DMS114 treated with DMSO at 0.1 percent for 48 hours (cell line): ENCODE measurements at regions not wholly inside any gene's neighbourhood (a gene's known extent, or its start where the extent isn't known, plus 50 kb on each side); places are given as distances from the start of the nearest gene placed in this dataset.

ENCODE experiments used
- DNase-seq: peaks from one replicate; lab custom pipeline; 2025; ENCODE audit not compliant: unreplicated experiment; lab: John Stamatoyannopoulos, UW

DNA sequence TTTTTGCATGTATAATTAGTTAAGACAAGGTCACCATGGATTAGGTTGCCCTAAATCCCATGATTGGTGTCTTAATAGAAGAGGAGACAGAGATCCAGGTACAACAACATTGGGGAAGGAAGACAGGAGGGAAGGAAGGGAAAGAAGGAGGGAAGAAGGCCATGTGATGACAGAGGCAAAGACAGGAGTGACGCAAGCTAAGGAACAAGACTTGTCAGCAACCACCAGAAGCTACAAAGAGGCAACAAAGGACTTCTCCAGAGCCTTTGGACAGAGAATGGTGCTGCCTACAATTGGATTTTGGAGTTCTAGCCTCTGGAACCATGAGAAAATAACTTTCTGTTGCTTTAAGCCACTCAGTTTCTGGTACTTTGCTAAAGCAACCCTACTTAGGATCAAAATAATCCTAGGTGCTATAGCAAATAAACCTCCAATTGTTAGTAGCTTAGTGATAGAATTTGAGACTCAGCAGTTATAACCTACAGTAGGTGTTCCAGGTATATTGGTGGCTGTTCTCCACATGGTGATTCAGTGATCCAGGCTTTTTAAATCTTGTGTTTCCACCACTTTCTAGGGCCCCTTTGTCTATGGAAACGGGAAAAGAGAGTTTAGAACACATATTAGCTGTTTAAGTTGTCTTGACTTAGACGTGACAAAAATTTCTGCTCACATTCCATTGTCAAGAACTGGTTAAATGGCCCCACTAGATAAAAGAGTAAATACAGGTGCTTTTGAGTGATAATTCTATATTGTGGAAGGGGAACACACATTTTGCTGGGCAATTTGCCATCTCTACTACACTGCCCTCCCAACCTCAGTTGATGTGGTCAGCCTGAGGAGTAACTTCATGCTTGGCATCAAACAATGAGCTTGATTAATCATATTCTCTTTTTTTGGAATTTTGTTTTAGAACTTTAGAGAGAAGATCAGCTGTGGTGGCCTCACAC is 70.5 kb upstream of the SP4 start:
- no peak for DNase-seq

DNA sequence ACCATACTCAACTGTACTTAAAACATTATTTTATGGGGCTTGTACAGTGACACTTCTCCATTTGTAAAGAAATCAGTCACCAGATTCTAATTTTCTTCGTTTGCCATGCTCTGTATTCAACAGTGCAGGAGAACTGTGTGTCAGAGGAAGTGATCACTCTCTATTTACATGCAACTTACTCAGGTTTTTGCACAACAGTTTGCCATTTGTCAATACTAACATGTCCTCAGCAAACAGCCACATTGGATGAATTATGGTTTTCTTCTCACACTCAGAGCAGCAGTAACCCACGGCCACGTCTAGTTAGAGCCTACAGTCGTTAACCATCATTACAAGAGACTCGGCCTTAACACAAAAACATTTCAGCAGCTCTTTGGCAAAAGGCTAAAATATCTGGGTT is 69.2 kb upstream of the SP4 start:
- DNase-seq, result no peak

GRCh38 chr7:21359163-21359562 is 68.7 kb upstream of the SP4 start:
- DNase-seq, result no peak

DNA sequence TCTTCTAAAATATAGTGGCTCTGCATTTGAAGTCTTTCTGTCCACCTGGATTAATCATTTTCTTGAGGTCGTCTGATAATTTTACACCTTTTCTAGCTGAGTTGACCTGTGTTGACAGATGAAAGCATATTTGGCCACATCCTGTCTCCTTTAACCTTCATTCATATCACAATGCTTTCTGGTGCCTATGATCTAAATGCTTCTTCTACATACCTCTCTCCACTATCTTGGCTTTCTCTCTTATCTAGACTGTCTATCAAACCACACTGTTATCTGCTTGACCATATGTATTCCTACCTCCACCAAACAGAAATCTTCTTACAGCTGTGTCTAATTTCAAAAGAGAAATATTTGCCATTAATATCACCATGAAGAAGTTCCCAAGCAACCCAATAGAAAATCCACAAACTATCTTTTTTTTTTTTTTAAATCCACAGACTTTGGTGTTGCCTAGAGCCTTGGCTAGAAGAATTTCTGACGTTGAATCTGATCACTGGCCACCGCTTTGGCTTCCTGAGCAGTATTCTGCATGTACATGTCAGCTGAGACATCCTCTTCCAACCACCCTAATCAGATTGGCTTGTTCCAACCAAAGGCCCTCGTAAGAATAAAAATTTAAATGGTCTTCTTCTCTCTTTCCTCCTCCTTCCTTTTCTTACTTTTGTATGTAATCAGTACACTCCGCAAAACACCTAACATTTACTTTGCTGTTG is 66.3 kb upstream of the SP4 start:
- no peak for DNase-seq

DNA sequence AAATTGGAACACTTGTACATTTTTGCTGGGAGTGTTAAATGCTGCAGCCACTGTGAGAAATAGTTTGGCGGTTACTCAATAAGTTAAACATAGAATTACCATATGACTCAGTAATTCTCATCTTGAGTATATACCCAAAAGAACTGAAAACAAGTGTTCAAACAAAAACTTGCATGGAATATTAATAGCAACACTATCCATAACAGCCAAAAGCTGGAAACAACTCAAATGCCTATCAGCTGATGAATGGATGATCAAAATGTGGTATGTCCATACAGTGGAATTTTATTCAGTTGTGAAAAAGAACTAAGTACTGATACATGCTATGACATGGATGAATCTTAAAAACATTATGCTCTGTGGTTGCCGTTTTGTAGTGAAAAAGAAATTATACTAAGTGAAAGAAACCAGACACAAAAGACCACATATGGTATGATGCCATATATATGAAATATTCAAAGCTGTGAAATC is 63.0 kb upstream of the SP4 start:
- no peak for DNase-seq

DNA sequence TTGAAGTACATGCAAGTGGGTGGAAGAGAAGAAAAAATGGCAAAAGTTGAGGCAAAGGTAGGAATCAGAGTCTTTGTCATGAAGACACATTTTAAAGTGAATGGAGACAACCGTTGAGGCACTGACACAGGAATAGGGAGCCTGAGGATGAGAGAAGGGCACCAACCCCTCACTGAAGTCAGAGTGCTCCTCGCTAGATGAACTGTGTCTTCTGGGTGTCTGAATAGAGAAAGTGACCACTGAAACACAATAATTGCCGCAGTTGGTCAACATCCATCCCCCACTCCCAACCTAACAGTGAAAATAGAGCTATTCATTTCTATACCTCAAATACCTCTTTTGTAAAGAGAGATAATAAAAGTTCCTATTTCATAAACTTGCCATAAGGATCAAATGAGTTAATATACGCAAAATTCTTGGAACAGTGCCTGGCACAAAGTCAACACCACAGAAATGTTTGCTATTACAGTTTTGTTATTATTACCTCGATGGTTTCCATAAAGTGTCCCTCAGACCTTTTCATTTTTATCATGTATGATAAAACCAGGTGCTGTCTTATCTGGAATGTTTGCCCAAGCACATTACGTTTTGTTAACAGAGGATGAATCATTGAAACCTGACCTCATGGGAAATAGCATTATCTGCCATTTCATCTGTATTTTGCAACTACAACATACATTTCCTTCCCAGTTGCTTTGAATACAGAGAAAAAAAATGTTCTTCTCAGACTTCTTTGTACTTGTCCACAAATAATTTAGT is 61.8 kb upstream of the SP4 start:
- DNase-seq, result no peak

DNA sequence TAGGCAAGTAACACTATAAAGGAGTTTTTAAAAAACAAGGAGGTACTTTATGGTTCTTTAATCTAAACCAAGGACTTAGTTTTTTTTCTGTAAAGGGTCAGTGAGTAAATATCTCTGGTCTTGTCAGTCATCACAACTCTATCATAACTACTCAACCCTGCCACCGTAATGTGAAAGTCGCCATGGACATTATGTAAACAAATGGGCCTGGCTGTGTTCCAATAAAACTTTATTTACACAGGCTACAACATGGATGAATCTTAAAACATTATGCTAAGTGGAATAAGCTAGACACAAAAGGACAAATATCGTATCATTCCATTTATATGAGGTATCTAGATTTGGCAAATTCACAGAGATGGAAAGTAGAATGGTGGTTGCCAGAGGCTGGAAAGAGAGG is 60.8 kb upstream of the SP4 start:
- no peak for DNase-seq

- DNase-seq, result no peak
Observed at GRCh38 chr7:21367537-21367936, 60.3 kb upstream of the SP4 start.

DNA sequence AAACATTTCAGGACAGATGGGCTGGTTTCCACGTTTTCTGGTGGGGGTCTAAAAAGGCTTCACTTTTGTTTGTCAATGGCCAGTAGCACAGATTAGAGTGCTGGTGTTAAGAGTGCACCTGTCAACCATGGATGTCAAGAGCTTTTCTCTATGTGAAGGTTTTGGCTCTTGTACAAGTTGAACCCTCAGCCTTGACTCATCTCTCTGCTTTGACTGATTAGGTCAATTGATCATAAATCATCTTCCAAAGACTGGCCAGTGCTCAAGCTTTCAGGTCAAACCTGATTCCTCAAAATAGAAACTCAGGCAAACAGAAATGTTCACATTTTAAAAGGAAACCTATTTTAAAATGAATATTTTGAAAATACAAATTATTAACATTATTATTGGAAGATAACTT is 59.6 kb upstream of the SP4 start:
- no peak for DNase-seq

DNA sequence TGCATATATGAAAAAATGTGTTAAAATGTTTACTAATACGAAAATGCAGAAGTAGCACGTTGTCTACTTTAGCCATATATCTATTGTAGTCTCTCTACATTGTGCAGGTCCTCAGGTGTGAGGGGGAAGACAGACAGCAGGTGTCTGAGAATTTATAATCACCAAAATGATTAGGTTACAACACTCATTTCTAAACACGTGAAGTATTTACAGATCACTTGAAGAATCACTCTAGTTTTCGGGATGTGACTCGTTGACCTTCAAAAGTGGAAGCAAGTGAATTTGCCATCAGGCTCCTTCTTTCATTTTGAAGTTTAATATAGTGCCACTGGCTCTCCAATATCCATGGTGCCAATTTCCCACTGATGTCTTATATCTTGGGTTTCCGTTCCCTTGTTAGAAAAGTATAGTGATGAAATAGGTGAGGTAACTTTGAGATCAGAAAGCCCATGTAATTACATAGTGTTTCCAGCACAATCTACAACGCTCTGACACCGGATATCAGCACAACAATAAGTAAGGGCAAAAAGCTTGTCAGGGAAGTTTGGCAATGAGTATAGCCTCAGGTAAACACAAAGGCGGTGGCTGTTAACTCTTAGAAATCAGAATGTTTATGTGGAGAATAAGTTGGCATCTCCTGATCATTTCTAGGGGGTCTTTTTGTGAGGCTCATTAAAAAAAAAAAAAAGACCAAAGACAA is 57.5 kb upstream of the SP4 start:
- no peak for DNase-seq

- no peak for DNase-seq
Observed at GRCh38 chr7:21371360-21371759, 56.5 kb upstream of the SP4 start.

GRCh38 chr7:21373031-21373430 is 54.9 kb upstream of the SP4 start:
- no peak for DNase-seq

GRCh38 chr7:21374134-21374533 is 53.7 kb upstream of the SP4 start:
- no peak for DNase-seq

GRCh38 chr7:21377545-21377944 is 50.3 kb upstream of the SP4 start:
- no peak for DNase-seq
